ENCODE measurements at regions not wholly inside any gene's neighbourhood (a gene's known extent, or its start where the extent isn't known, plus 50 kb on each side); places are given as distances from the start of the nearest gene placed in this dataset.

GRCh38 chr9:129273941-129274684 is 96.1 kb upstream of the IER5L start:
- no peak for DNase-seq

- no peak for DNase-seq
Measured at GRCh38 chr9:129273136-129273895, 95.3 kb upstream of the IER5L start.

DNA sequence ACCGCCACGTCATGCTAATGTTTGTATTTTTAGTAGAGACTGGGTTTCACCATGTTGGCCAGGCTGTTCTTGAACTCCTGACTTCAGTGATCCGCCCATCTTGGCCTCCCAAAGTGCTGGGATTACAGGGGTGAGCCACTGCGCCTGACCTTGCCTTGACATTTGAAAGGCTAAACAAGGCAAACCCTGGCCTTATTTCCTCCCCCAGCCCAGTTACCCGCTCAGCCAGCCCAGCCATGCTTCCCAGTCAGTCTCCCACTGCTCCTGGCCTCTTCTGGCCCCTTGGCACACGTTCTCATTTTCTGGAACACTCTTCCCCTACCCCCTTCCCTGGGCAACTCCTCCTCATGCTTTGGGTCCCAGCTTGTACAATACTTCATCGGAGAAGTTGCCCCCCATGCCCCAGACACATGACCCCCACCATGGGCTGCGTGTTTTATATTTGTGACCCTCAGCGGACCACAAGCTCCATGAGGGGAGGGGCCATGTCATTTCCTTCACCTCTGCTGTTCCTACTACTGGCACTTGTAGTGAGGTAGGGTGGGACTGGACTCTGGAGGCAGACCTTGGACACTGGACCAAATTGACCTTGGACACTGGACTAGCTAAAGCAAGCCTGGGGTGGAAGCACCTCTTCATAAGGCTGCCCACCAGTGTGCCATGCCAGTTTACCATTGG is 94.4 kb upstream of the IER5L start:
- no peak for DNase-seq

DNA sequence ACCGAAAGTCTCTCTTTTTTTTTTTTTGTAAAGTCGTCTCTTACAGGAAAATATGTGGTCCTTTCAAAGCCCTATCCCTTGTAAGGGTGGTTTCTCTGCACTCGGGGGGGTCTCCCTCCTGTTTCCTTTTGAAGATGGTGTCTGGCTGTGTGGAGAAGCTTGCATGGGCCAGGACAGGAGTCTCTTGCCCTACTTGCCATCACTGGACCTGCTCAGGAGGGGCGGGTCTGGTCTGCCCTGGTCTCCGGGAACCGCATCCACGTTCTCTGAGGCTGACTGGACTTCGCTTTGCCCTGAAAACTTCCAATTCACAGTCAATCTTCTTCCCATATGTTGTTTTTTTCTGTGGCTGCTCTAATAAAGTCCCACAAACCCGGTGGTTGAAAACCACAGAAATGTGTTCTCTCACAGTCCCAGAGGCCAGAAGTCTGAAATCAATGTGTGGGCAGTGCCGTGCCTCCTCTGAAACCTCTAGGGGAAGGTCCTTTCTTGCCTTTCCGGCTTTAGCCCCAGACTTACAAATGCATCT is 92.9 kb upstream of the IER5L start:
- no peak for DNase-seq

DNA sequence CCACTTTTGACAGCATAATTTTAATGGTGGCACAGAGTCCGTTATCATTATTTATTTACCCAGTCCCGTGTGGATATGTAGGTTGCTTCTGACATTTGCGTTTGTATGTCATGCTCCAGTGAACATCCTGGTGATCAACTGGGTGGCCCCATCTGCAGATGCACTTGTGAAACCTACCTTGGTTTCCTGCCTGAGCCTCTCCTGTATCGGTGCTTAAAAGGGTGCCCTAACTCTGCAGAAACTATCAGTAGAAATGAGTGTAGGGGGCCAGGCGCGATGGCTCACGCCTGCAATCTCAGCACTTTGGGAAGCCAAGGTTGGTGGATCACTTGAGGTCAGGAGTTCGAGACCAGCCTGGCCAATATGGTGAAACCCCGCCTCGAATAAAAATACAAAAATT is 92.1 kb upstream of the IER5L start:
- no peak for DNase-seq

- no peak for DNase-seq
Measured at GRCh38 chr9:129267141-129267540, 89.1 kb upstream of the IER5L start.

- DNase-seq: no peak
Measured at GRCh38 chr9:129266536-129266935, 88.5 kb upstream of the IER5L start.

DNA sequence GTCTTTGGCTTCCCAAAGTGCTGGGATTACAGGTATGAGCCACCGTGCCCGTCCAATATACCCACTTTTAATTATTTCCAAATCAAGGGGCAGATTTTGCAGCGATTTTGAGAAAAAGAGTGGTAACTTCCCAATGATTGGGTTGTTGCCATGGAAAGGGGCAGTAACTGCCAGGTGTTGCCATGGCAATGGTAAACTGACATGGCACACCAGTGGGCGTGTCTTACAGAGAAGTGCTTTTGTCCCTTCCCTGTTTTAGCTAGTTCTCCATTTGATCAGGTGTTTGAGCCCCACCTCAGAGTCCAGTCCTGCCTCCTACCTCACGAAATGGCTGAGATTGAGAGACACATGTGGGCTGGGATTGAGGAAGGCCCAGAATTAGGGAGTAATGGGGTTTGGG is 86.3 kb upstream of the IER5L start:
- no peak for DNase-seq

DNA sequence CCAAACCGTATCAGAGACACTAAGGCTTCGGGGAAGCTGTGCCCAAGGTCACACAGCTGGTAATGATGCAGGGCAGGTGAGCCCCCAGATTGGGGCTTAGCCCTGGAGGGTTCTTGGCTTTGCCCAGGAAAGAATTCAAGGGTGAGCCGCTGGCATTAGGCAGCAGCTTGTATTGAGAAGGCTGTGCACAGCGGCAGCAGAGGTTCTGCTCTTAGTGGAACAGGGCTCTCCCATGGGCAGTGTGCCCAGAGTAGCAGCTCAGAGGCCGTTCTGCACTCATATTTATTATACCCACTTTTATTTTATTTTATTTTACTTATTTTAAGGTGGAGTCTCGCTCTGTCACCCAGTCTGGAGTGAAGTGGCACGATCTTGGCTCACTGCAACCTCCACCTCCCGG is 85.8 kb upstream of the IER5L start:
- no peak for DNase-seq

DNA sequence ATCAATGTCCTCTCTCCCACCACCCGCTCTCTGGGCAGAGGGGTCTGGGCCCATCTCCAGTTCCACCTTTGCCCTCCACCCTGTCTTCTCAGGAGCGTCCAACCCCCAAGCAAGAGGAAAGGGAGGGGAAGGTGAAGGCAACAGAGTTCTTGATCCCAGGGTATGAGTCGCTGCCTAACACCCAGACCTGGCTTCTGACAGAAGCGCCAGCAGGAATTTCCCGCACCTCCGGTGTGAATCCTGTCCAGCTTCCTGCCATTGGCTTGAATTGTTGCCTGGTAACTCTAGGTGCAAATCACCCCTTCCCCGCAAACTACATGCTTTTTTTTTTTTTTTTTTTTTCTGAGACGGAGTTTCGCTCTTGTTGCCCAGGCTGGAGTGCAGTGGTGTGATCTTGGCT is 84.2 kb upstream of the IER5L start:
- DNase-seq: no peak

- no peak for DNase-seq
Measured at GRCh38 chr9:129259375-129259774, 81.3 kb upstream of the IER5L start.

GRCh38 chr9:129258823-129259301 is 80.8 kb upstream of the IER5L start:
- no peak for DNase-seq

DNA sequence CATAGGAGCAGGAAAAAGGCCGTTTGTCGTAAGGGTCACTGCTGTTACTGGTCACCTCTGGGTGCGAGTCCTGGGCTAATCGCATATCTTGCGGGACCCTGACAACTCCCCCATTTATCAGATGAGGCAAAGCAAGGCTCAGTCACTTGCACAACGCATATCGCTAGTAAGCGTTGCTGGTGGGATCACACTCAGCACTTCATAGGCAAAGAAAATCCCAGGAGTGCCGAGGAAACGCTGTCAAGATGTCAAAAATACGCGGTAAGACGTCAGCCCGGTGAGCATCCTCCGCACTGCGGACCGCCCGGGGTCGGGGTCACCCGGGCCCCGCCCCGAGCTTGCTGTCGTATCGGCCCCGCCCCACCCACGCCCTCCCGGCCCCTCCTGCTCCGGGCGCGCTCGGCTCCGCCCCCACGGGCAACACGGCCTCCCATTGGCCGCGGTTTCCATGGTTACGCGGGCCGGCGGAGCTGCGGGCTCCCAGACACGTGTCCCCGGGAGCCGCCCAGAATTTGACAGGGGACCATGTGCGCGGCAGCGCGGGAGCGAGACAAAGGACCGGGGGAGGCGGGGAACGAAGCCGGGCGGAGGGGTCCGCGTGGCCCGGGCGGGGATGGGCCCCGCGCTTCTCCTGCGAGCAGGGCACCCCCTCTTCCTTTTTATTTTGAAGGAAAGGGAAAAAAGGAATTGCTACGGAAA is 80.2 kb upstream of the IER5L start:
- DNase-seq: peak; percentile 12 to 52

DNA sequence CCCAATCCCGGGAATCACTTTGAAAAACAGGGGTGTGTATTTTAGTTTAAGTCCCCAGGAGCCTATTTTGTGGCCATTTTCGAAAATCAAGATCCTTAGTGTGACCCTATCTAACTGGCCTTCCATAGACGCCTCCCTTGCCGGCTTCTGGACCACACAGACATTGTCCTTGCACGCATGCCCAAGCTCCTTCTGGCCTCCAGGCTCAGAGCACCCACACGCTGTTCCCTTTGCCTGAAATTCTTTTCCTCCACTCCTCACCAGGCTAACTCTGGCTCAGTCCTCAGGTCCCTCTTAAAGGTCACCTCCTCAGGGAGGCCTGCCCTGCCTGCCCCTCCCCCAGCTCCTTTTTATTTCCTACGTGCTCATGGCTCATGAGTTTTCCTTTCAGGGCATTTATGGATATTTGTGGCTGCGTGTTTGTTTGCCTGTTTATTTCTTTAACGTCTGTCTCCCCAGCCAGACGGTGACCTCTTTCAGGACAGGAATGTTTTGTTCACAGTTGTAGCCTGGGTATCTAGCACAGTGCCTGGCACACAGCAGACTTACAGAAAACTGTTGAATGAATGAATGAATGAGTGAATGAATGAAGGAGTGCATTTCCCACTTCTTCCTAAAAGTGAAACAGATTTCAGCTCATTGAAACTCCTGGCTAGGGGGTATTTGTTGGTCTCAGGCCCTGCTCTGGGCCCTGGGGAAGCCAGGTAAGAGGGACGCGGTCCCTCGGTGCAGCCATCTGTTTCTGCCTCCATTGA is 79.1 kb upstream of the IER5L start:
- DNase-seq: no peak

DNA sequence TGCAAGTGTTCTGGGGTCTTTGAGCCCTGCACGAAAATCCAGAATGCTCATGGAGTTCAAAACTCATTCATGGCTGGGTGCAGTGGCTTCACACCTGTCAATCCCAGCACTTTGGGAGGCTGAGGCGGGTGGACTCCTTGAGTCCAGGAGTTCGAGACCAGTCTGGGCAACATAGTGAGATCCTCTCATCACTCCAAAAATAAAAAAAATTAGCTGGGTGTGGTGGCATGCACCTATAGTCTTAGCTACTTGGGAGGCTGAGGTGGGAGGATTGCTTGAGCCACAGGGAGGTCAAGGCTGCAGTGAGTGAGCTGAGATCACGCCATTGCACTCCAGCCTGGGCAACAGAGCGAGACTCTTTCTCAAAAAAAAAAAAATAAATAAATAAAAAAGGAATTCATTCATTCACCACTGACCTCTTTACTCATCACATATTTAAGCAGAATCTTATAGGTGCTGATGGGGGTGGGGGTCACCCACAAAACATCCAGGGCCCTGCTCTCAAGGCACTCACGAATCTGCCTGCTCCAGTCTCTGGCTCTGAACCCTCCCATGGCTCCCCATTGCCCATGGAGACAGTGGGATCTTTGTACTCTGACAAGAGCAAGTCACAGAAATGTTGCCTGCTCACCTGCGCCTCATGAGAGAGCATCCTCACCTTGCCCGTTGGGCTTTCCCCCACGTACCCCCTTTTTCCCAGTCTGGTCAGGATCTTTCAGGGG is 76.7 kb upstream of the IER5L start:
- DNase-seq: no peak

GRCh38 chr9:129253803-129254381 is 75.8 kb upstream of the IER5L start:
- no peak for DNase-seq

- DNase-seq: no peak
Measured at GRCh38 chr9:129252937-129253802, 75.1 kb upstream of the IER5L start.

- DNase-seq: no peak
Measured at GRCh38 chr9:129250786-129251185, 72.7 kb upstream of the IER5L start.

DNA sequence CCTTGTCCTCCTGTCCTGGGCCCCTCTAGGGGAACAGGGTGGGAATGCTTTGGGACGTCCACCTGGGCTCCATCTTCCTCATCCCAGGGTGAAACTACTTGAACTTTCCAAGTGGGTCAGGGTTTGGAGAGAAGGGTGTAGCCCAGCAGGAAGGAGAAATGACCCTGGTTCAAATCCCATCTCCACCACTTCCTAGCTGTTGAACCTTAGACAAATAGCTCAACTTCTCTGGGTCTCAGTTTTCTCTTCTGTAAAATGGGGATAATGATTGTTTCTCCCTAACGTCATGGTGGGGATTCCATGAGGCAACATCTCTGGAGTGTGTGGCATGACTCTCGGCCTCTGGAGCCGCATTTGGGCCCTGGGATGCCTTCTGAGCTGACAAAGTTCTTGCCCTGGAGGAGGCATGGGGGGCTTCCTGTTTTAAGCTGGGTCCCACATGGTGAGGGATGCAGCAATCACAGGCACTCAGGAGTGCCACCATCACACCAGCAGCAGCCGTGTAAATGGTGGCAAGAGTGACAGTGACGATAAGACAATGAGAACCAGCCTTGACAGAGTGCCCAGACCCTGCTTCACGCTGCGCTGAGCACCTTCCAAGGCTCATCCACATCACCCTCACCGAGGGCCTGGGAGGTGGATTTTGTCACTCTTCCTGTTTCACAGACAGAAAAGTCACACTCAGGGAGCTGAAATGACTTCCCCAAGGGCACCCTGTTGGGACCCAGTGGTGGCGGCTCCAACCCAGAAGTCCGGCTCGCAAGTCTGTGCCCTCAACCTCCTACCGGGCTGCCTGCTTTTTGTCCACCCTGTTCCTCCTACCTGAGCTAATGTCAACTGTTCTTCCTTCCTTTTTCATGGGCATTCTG is 69.5 kb upstream of the IER5L start:
- no peak for DNase-seq
